ENCODE measurements at regions not wholly inside any gene's neighbourhood (a gene's known extent, or its start where the extent isn't known, plus 50 kb on each side); places are given as distances from the start of the nearest gene placed in this dataset.

GRCh38 chr7:50199824-50200223 lies 104.7 kb upstream of the IKZF1 start:
- FAIRE-seq (no peak), ATAC-seq (no peak), DNase-seq (ENCODE audit: low read depth, low spot score) (no peak)
- Histone ChIP-seq H3K36me3 (ENCODE audit: control insufficient read depth in 2 of 2, insufficient read depth in 2 of 2, low read length in 1 of 2) (no peaks in the 10 kb centered on the region), H3K27ac (ENCODE audit: control insufficient read depth, insufficient read depth) (no peak overlapping the region), H3K79me2 (ENCODE audit: control insufficient read depth, insufficient read depth, low read length) (no peaks in the 10 kb centered on the region), H3K4me1 (ENCODE audit: control insufficient read depth, insufficient read depth, low read length) (no peaks in the 10 kb centered on the region; the same call in 1 of the 2 replicates), H3K4me3 (no peak overlapping the region), H3K9me3 (replicated peaks; ENCODE audit: control insufficient read depth, insufficient read depth, low read length) (no peaks in the 10 kb centered on the region), H4K20me1 (ENCODE audit: control insufficient read depth, insufficient read depth) (no peaks in the 10 kb centered on the region), H2AFZ (ENCODE audit: control insufficient read depth, low read depth, low read length) (no peak overlapping the region), H3K27me3 (replicated peaks in 1 of 2; ENCODE audit: control insufficient read depth in 2 of 2, insufficient read depth in 2 of 2, low read length in 1 of 2) (no peaks in the 10 kb centered on the region), H3K9ac (ENCODE audit: control insufficient read depth, insufficient read depth, low read length) (no peak overlapping the region), H3K4me2 (ENCODE audit: control insufficient read depth, insufficient read depth) (no peak overlapping the region)
- no peak for TF ChIP-seq MEF2B (IDR thresholded peaks at IDR 0.05; ENCODE audit: partially characterized antibody, poor library complexity, severe bottlenecking)
- no peak for TF ChIP-seq ATF7 (IDR thresholded peaks at IDR 0.05; ENCODE audit: low read depth)
- no peak for TF ChIP-seq SIX5 (IDR thresholded peaks at IDR 0.05; ENCODE audit: low read depth, low read length, severe bottlenecking)
- no peak for TF ChIP-seq CREB1 (IDR thresholded peaks at IDR 0.05; ENCODE audit: low read depth)
- no peak for TF ChIP-seq USF2 (IDR thresholded peaks at IDR 0.05; ENCODE audit: borderline replicate concordance, low read depth, low read length)
- no peak for TF ChIP-seq HDGF (IDR thresholded peaks at IDR 0.05)
- no peak for TF ChIP-seq PAX8 (IDR thresholded peaks at IDR 0.05)
- no peak for TF ChIP-seq RFX5 (IDR thresholded peaks at IDR 0.05; ENCODE audit: low read depth, low read length)
- no peak for TF ChIP-seq ZNF622 (IDR thresholded peaks at IDR 0.05)
- no peak for TF ChIP-seq BCL11A (IDR thresholded peaks at IDR 0.05; ENCODE audit: low read depth, low read length)
- no peak for TF ChIP-seq EP300 (IDR thresholded peaks at IDR 0.05; ENCODE audit: borderline replicate concordance in 1 of 2, control insufficient read depth in 1 of 2, low read depth in 2 of 2, low read length in 2 of 2)
- no peak for TF ChIP-seq IRF4 (IDR thresholded peaks at IDR 0.05; ENCODE audit: low read depth, low read length)
- ChIA-PET POLR2A (interaction anchor here (0.7 to 0.8 kb wide), 2 partner anchors 47 to 53 kb away, joined by 3 read pairs; no protein-coding TSS in a partner anchor), RAD21 (ENCODE audit: unreplicated experiment) (interaction anchor here (0.9 to 1.7 kb wide), 5 partner anchors 18 to 218 kb away, joined by 3 to 6 read pairs (median 4); no protein-coding TSS in a partner anchor), CTCF (interaction anchor here (0.5 to 1.8 kb wide), 11 partner anchors 8 to 218 kb away, joined by 3 to 6 read pairs (median 4); no protein-coding TSS in a partner anchor), SMC1A (ENCODE audit: uncharacterized antibody, unreplicated experiment) (interaction anchor here (0.9 to 9.1 kb wide), 11 partner anchors 8 to 198 kb away, joined by 3 to 160 read pairs (median 4); no protein-coding TSS in a partner anchor)
- WGBS (ENCODE audit: insufficient coverage, insufficient replicate concordance, low lambda C conversion rate, missing lambda C conversion rate) = 26% methylated on average over 5 of the region's 5 CpGs
- BruUV-seq (replicated peaks) = no TSS peak
- in situ Hi-C loops (cut with MboI) = loop anchor here (5.0 to 10.0 kb wide), 3 partner anchors 172 to 955 kb away; no protein-coding TSS in a partner anchor
- intact Hi-C loops (cut with micrococcal nuclease; ENCODE audit: unreplicated experiment) = loop anchor here (10.0 kb wide), 1 partner anchor 435 kb away; no protein-coding TSS in a partner anchor

Data from GM12878 (cell line).